Rectal smooth muscle tissue (tissue), 1 donor: ENCODE measurements at regions not wholly inside any gene's neighbourhood (a gene's known extent, or its start where the extent isn't known, plus 50 kb on each side); places are given as distances from the start of the nearest gene placed in this dataset.

Experiments used
- H3K27ac ChIP-seq: one replicate; pipeline ENCODE4 v1.7.0; 2013; ENCODE audit warnings: low read depth, low read length, inconsistent platforms
- H3K27me3 ChIP-seq: one replicate; pipeline ENCODE4 v1.7.0; 2013; ENCODE audit warnings: low read length; ENCODE audit not compliant: control insufficient read depth, insufficient read depth
- H3K36me3 ChIP-seq: one replicate; pipeline ENCODE4 v1.7.0; 2013; ENCODE audit warnings: low read length; ENCODE audit not compliant: control insufficient read depth, insufficient read depth
- H3K4me1 ChIP-seq: one replicate; pipeline ENCODE4 v1.7.0; 2013; ENCODE audit warnings: low read length; ENCODE audit not compliant: control insufficient read depth, insufficient read depth
- H3K4me3 ChIP-seq: one replicate; pipeline ENCODE4 v1.7.0; 2013; ENCODE audit warnings: low read length
- H3K9ac ChIP-seq: one replicate; pipeline ENCODE4 v1.7.0; 2013; ENCODE audit warnings: low read length

GRCh38 chr15:94703596-94703995 lies 472.2 kb downstream of the MCTP2 start:
- Histone ChIP-seq H3K4me1 (no peaks in the 10 kb centered on the region), H3K27me3 (no peaks in the 10 kb centered on the region), H3K36me3 (no peaks in the 10 kb centered on the region), H3K27ac (no peak overlapping the region), H3K9ac (no peak overlapping the region), H3K4me3 (no peak overlapping the region)

GRCh38 chr15:94704421-94704820 lies 473.1 kb downstream of the MCTP2 start:
- no peaks in the 10 kb centered on the region for H3K27me3 ChIP-seq
- no peak overlapping the region for H3K4me3 ChIP-seq
- no peak overlapping the region for H3K27ac ChIP-seq
- no peaks in the 10 kb centered on the region for H3K36me3 ChIP-seq
- no peak overlapping the region for H3K9ac ChIP-seq
- H3K4me1 ChIP-seq, result no peaks in the 10 kb centered on the region

- no peak overlapping the region for H3K4me3 ChIP-seq
- H3K9ac ChIP-seq, result no peak overlapping the region
- no peak overlapping the region for H3K27ac ChIP-seq
- no peaks in the 10 kb centered on the region for H3K36me3 ChIP-seq
- no peaks in the 10 kb centered on the region for H3K4me1 ChIP-seq
- no peaks in the 10 kb centered on the region for H3K27me3 ChIP-seq
Observed at GRCh38 chr15:94704946-94705345, 473.6 kb downstream of the MCTP2 start.

DNA sequence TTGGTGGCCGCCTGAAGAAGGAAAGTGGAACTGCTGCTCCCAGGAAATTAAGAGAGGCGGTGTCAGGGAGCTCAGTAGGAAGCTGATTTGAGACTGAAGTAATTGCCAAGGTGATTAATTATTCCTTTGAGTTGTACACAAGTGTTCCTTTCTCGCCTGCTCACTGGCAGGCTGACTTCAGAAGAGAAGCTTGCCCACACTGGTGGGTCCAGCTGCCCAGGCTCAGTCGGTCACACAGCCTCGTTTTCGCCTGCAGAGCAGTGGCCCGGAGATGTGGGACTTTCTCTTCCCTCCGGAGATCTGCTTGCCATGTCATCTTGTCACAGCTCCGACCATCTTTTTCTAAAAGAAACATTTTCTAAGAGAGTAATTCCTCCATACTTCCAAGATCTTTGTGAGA lies 478.0 kb downstream of the MCTP2 start:
- H3K27ac ChIP-seq, result no peak overlapping the region
- no peaks in the 10 kb centered on the region for H3K36me3 ChIP-seq
- H3K27me3 ChIP-seq, result no peaks in the 10 kb centered on the region
- no peaks in the 10 kb centered on the region for H3K4me1 ChIP-seq
- no peak overlapping the region for H3K9ac ChIP-seq
- H3K4me3 ChIP-seq, result no peak overlapping the region

DNA sequence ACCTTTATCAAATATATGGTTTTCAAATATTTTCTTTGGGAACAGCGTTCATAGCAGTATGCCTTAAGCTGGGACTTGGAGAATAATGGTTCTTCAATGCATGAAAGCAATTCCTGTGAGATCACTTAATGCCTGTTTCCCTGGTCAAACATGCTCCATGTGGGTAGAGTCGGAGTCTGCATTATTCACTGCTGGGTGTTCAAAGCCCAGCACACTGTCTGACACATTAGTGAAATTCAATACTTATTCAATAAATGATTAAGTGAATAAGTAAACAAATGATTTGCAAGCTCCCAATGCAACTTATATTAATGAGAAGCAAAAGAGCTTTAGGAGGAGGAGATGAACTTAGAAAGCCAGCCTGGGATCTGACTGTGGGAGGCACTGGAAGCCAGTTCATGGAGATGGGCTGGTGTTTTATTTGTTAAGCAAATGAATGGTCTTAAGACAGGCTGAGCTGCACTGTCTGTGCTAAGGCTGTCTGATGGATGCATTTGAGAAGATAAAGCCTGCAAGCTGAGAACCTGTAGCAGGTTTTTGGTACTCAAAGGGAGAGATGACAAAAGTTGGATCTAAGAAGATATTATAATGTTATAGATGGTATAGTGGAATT lies 490.8 kb downstream of the MCTP2 start:
- no peak overlapping the region for H3K9ac ChIP-seq
- H3K4me1 ChIP-seq, result no peaks in the 10 kb centered on the region
- no peaks in the 10 kb centered on the region for H3K27me3 ChIP-seq
- H3K27ac ChIP-seq, result no peak overlapping the region
- H3K36me3 ChIP-seq, result no peaks in the 10 kb centered on the region
- no peak overlapping the region for H3K4me3 ChIP-seq

DNA sequence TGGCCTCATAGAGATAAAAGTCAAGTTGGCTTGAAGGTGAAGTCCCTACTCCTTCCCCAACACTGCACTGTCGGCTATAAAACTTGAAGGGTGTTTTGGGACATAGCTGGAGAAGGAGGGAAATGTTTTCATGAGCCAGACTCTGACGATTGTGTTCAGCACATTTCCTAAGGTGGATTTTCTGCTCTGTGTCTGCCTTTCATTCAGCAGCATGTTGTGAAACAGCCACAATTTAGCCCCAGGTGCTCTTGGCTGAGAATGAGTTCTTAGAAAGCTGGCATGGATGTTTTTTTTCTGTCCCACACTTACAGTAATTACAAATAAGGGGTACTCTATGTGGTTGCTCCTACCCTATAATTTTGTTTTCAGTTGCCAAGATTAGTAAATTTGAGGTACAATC lies 492.4 kb downstream of the MCTP2 start:
- Histone ChIP-seq H3K9ac (no peak overlapping the region), H3K4me1 (no peaks in the 10 kb centered on the region), H3K4me3 (no peak overlapping the region), H3K27me3 (no peaks in the 10 kb centered on the region), H3K27ac (no peak overlapping the region), H3K36me3 (no peaks in the 10 kb centered on the region)

DNA sequence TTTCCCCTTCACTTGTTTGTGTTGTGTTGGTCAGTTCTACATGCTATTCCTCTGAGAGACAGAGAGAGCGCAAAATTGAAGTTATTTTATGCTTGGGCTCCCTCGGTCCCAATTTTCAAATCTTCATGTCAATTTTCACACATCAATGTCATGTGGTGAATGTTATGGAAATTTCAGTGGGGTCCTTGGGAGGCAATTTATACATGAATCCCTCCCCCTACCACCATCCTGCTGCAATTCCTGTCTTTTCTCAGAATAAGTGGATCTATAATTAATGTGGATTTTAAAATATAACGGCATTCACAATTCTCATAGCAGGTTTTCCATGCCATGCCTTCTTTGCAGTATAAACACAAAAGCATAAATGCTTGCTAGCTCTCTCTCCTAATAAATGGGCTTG lies 499.9 kb downstream of the MCTP2 start:
- Histone ChIP-seq H3K27me3 (no peaks in the 10 kb centered on the region), H3K27ac (no peak overlapping the region), H3K36me3 (no peaks in the 10 kb centered on the region), H3K9ac (no peak overlapping the region), H3K4me1 (no peaks in the 10 kb centered on the region), H3K4me3 (no peak overlapping the region)

DNA sequence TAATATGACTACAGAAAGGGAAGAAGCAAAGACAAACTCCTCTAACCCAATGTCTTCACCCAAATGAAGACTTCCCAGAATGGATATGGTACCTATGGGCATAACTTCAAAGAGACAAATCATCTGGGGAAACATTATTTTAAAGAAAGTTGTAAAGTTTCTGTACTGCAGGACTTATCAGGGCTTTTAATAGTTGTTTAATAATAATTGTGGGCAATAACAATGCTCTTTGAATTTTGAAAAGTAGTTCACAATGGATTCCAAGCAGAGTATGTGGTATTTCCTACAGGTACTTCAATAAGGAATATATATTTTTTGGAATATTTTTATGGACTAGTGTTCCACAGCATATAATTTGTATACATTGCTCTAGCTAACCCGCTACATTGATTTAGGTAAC lies 503.1 kb downstream of the MCTP2 start:
- no peak overlapping the region for H3K27ac ChIP-seq
- no peak overlapping the region for H3K9ac ChIP-seq
- no peaks in the 10 kb centered on the region for H3K36me3 ChIP-seq
- no peaks in the 10 kb centered on the region for H3K27me3 ChIP-seq
- H3K4me3 ChIP-seq, result no peak overlapping the region
- no peaks in the 10 kb centered on the region for H3K4me1 ChIP-seq

DNA sequence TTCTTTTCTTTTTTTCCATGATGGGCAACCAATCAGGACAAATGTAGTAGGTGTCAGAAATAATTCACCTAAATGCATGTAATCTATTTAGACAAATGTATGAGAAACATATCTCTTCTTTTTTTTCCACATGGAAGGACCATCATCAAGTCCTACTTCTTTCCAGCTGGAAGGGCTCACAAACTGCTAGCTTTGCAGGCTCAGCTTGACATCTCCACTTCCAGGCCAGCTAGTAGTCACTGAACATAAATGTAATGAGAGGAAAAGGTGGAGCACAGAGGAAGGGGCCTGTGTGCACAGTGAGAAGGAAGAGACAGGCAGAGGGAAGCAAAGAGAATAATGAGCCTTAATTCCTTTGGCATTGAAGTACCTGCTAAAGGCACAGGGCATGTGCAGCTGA lies 504.9 kb downstream of the MCTP2 start:
- no peaks in the 10 kb centered on the region for H3K27me3 ChIP-seq
- no peak overlapping the region for H3K9ac ChIP-seq
- no peaks in the 10 kb centered on the region for H3K4me1 ChIP-seq
- no peak overlapping the region for H3K27ac ChIP-seq
- H3K36me3 ChIP-seq, result no peaks in the 10 kb centered on the region
- no peak overlapping the region for H3K4me3 ChIP-seq

- Histone ChIP-seq H3K4me3 (no peak overlapping the region), H3K27me3 (no peaks in the 10 kb centered on the region), H3K4me1 (no peaks in the 10 kb centered on the region), H3K9ac (no peak overlapping the region), H3K27ac (no peak overlapping the region), H3K36me3 (no peaks in the 10 kb centered on the region)
Observed at GRCh38 chr15:94739639-94740038, 508.3 kb downstream of the MCTP2 start.

DNA sequence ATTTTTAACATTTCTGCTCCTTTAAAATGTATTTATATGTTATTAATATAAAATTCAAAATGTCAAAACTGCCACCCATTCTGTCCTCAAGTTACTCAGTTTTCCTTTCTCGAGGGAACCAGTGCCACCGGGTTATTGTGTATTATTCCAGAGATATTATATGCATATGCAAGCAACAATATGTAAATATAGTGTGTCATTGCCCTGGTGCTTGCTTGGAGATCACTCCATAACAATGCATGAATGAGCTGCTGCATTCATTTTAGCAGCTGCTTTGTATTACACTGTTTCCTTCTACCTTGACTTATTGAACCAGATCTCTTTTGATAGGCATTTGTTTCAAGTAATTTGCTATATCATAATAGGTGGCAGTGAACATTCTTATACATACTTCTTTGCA lies 509.1 kb downstream of the MCTP2 start:
- no peaks in the 10 kb centered on the region for H3K36me3 ChIP-seq
- no peaks in the 10 kb centered on the region for H3K4me1 ChIP-seq
- H3K27me3 ChIP-seq, result no peaks in the 10 kb centered on the region
- H3K9ac ChIP-seq, result no peak overlapping the region
- no peak overlapping the region for H3K4me3 ChIP-seq
- no peak overlapping the region for H3K27ac ChIP-seq

DNA sequence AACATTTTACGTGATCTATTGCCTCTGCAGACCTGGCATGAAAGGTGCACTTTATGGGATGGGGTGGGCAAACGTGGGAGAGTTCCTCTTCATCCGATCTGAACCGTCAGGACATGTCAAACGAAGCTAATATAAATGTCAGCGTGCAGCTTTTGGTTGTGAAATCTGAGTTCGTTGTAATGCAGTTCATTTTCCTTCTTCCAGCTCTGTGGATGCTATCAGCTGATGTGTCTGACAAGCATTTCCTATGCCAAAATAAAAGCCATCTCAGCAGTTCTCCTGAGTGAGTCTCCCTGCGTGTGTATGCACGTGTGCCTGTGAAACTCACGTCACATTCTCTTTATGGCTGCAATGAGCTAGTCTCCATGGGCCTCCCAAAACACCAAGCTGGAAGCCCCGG lies 512.3 kb downstream of the MCTP2 start:
- Histone ChIP-seq H3K4me3 (no peak overlapping the region), H3K9ac (no peak overlapping the region), H3K27me3 (no peaks in the 10 kb centered on the region), H3K36me3 (no peaks in the 10 kb centered on the region), H3K27ac (no peak overlapping the region), H3K4me1 (no peaks in the 10 kb centered on the region)

DNA sequence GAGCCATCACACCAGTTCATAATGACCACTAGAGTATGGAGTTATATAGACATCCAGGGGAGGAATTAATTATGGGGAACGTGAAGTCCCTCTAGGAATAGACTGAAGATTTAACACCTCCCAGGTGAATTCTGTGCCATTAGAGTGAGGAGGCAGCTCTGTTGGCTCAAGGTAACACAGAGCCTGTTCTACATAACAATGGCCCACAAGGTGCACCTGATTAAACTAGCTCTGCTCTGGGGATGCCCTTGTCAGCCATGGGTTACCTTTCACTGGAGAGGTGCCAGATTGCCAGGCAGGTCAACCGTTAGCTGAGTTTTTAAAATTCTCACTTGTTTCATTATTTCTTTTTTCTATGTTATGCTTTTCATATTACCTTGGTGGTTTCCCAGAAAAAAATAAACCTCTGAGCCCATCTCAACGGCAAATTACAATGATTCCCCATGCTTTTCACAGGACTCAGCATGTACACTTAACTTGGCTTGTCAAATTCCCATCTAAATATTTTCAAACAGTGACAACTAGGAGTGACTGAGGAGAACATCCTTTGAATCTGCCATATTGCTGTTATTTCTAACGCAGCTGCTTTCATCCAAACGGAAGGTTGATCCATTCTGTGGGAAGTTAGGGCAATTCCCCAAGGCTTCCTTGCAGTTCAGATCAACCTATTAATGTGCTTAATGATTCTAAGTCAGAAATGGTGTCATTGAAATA lies 512.9 kb downstream of the MCTP2 start:
- Histone ChIP-seq H3K4me3 (no peak overlapping the region), H3K36me3 (no peaks in the 10 kb centered on the region), H3K27ac (no peak overlapping the region), H3K4me1 (no peaks in the 10 kb centered on the region), H3K9ac (no peak overlapping the region), H3K27me3 (no peaks in the 10 kb centered on the region)
